ENCODE measurements at regions not wholly inside any gene's neighbourhood (a gene's known extent, or its start where the extent isn't known, plus 50 kb on each side); places are given as distances from the start of the nearest gene placed in this dataset.

- TF ChIP-seq CTCF (IDR thresholded peaks at IDR 0.05) = no peak
- H3K27me3 ChIP-seq (ENCODE audit: control insufficient read depth, insufficient read depth, low read length) = no peaks in the 10 kb centered on the region
- H3K27ac ChIP-seq = no peak overlapping the region
- no peaks in the 10 kb centered on the region for H3K9me3 ChIP-seq (ENCODE audit: control insufficient read depth, low read length)
- H3K4me1 ChIP-seq = no peaks in the 10 kb centered on the region
- no peak overlapping the region for H3K4me2 ChIP-seq (ENCODE audit: low read length)
- H3K79me2 ChIP-seq = no peaks in the 10 kb centered on the region
- no peak overlapping the region for H3K9ac ChIP-seq
- H3K36me3 ChIP-seq (ENCODE audit: control insufficient read depth, insufficient read depth, low read length) = no peaks in the 10 kb centered on the region
- H2AFZ ChIP-seq = no peak overlapping the region
- no peak overlapping the region for H3K4me3 ChIP-seq (ENCODE audit: low read depth, low read length)
These were observed 258.5 kb downstream of the FOXD2 start for GRCh38 chr1:47696404-47696736.

GRCh38 chr1:47696737-47697441 lies 259.0 kb downstream of the FOXD2 start:
- no peak for TF ChIP-seq CTCF (IDR thresholded peaks at IDR 0.05)
- Histone ChIP-seq H3K4me2 (ENCODE audit: low read length) (no peak overlapping the region), H2AFZ (no peak overlapping the region), H3K79me2 (no peaks in the 10 kb centered on the region), H3K36me3 (ENCODE audit: control insufficient read depth, insufficient read depth, low read length) (no peaks in the 10 kb centered on the region), H3K27ac (no peak overlapping the region), H3K27me3 (ENCODE audit: control insufficient read depth, insufficient read depth, low read length) (no peaks in the 10 kb centered on the region), H3K4me3 (ENCODE audit: low read depth, low read length) (no peak overlapping the region), H3K9ac (no peak overlapping the region), H3K4me1 (no peaks in the 10 kb centered on the region), H3K9me3 (ENCODE audit: control insufficient read depth, low read length) (no peaks in the 10 kb centered on the region)

GRCh38 chr1:47697616-47698335 lies 259.9 kb downstream of the FOXD2 start:
- no peak overlapping the region for H3K27ac ChIP-seq
- no peak for TF ChIP-seq CTCF (IDR thresholded peaks at IDR 0.05)
- no peaks in the 10 kb centered on the region for H3K4me1 ChIP-seq
- H2AFZ ChIP-seq = no peak overlapping the region
- no peaks in the 10 kb centered on the region for H3K79me2 ChIP-seq
- no peaks in the 10 kb centered on the region for H3K27me3 ChIP-seq (ENCODE audit: control insufficient read depth, insufficient read depth, low read length)
- no peak overlapping the region for H3K4me2 ChIP-seq (ENCODE audit: low read length)
- H3K9ac ChIP-seq = no peak overlapping the region
- H3K9me3 ChIP-seq (ENCODE audit: control insufficient read depth, low read length) = no peaks in the 10 kb centered on the region
- no peaks in the 10 kb centered on the region for H3K36me3 ChIP-seq (ENCODE audit: control insufficient read depth, insufficient read depth, low read length)
- H3K4me3 ChIP-seq (ENCODE audit: low read depth, low read length) = no peak overlapping the region

- H3K4me3 ChIP-seq (ENCODE audit: low read depth, low read length) = no peak overlapping the region
- H3K79me2 ChIP-seq = no peaks in the 10 kb centered on the region
- no peak overlapping the region for H3K4me2 ChIP-seq (ENCODE audit: low read length)
- H3K9ac ChIP-seq = no peak overlapping the region
- no peak for TF ChIP-seq CTCF (IDR thresholded peaks at IDR 0.05)
- H2AFZ ChIP-seq = no peak overlapping the region
- no peak overlapping the region for H3K27ac ChIP-seq
- no peaks in the 10 kb centered on the region for H3K4me1 ChIP-seq
- H3K9me3 ChIP-seq (ENCODE audit: control insufficient read depth, low read length) = no peaks in the 10 kb centered on the region
- H3K27me3 ChIP-seq (ENCODE audit: control insufficient read depth, insufficient read depth, low read length) = no peaks in the 10 kb centered on the region
- H3K36me3 ChIP-seq (ENCODE audit: control insufficient read depth, insufficient read depth, low read length) = no peaks in the 10 kb centered on the region
These were observed 261.8 kb downstream of the FOXD2 start for GRCh38 chr1:47699492-47700235.
